DMS 273 (cell line): ENCODE measurements at regions not wholly inside any gene's neighbourhood (a gene's known extent, or its start where the extent isn't known, plus 50 kb on each side); places are given as distances from the start of the nearest gene placed in this dataset.

Source experiments
- DNase-seq: peaks from one replicate; lab custom pipeline; 2025; ENCODE audit not compliant: unreplicated experiment; lab: John Stamatoyannopoulos, UW

DNA sequence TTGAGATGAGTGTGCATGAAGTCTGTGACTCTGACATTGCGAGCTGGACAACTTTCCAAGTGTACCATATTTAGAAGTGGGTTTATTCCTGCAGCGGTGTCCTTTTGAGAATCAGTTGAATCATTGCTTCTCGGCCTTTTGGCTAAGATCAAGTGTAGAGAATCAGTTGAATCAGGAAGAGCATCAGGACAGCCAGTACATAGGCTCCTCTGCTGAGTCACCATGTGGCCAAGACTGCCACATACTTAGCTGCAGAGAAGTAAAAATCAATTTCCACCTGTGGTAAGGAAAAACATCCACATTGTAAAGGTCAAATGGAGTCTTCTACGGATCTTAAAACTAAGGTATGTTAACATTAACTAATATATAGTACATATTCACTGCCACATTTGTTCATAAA is 428.4 kb upstream of the MARCKS start:
- DNase-seq, result no peak

DNA sequence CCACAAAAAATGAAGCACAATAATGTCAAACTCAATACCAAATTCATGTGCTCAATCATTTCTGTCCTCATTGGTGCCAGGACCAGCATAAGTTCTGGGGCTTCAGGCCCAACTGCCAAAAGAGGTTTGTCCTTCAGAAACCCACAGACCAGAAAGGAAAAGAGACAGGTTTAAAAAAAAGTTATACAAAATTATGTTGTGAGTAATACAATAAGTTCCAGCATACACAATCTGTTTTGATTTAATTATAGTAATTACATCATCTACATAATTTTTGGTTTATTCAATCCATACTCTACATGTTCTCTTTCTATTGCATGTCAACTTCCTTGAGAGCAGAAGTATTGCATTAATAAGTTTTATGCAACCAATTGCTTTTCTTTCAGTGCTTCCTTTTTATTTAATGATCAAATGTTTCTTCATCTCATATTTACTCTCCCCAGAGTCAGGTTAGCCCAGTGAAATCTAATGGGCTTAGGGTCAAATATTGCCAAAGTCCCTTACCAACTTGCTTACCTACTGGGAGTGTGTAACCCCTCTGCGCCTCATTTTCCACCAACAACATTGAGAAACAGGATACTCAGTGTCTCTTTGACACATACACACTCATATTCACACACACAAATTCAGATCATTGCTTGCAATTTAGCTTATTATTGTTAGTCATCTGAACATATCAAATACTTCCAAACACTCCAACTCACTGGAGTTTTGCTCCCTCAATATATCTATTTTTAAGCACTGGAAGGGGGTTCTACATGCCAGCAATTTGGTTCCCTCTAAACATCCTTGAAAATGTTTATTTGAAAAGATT is 424.4 kb upstream of the MARCKS start:
- DNase-seq, result no peak

DNA sequence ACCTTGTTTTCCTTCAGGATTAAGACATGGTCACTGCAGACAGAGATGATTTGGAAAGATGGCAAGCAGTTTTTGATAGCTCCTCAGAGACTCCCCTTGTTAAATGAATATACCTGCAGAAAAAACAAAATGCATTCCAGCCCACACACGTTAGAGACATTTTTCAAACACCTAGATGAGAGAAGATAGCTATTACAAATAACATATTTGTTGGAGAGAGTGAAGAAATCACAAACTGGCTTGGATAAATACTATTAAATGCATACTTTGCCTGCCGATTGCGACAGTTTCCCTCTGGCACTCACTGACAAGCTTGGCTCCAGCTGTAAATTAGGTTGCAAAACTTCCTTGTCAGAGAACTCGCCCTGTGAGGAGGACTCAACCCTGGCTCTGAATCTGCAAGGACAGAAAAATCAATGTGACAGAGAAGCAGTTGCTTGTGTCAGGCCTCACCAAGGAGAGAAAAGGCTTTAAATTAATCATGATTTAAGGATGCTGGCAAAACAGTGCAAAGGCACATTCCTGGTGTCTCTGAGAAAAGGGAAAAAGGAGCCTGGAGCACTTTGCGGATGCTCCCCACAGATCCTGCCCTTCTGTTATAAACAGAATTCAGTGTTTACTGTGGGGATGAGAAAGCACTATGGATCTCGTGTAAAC is 423.7 kb upstream of the MARCKS start:
- no peak for DNase-seq

DNA sequence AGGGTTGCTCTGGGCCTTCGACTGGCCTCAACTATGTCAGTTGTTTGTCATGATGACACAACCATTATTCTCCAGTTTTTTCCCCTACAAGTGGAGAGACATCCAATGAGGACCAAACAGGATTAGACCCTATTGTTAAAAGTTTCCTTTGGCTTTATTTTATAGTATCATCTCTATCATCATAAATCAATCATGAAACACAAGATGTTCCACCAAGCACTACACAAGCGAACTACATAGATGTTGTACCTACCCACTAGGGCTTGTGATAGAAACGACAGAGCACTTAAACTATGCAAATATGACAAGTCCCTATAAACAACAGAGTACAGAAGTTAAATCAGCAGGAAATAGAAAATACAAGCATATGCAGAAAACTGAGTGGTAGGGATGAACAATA is 422.5 kb upstream of the MARCKS start:
- no peak for DNase-seq

DNA sequence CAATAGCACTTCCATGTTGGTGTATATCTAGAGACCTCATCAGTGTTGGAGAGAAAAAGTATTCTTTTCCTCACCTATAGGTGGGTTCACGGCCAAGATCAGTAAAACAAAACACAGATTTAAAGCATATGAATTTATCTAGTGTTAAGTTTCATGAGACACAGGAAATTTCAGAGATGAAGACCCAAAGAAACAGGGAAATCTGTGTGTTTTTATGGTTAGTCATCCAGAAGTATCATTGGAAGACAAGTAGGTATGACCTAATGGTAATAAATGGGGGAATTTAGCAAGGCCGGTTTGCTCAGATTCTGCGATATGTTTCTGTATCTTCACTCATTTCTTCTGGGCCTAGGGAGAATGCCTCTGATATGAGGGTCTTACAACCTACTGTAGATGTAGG is 419.6 kb upstream of the MARCKS start:
- no peak for DNase-seq

DNA sequence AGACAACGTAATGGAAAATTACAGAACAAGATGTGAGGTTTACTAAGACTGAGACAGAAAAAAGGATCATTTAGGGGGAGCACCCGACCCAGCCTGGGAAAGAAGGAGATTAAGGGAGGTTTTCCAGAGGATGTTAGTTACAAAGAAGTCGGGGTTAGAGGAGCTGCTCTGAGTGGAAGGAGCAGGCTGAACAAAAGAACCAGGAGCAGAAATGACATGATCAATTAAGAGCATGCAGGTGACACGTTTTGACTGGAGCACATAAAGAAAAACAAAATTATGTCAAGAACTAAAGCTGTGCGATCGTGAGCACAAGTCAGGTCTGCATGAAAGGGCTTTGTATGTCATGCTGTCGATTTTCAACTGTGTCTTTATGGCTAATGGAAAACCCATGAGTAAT is 417.3 kb upstream of the MARCKS start:
- DNase-seq, result no peak

DNA sequence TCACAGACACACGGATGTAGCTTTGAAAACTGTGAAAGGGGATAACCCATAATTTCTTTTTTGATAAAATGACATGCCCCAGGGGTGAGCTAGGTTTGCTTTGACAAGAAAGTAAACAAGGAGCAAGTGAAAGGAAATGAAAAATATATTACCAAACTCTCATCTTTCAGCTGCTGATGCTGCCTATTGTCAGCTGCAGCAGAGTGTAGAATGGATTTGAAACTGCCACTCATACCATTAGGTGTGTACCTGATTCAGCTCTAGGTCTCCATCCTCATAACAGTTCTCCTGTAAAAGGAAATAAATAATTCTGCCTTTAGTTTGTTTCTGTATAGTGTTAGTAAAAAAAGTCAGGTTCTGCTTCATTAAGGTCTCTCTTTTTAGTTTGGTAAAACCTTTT is 415.1 kb upstream of the MARCKS start:
- no peak for DNase-seq

DNA sequence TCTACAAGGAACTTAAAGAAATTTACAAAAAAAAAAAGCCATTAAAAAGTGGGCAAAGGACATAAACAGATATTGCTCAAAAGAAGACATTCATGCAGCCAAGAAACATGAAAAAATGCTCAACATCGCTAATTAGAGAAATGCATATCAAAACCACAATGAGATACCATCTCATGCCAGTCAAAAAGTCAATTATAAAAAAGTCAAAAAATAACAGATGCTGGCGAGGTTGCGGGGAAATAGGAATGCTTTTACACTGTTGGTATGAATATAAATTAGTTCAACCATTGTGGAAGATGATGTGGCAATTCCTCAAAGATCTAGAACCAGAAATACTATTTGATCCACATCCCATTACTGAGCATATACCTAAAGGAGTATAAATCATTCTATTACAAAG is 411.9 kb upstream of the MARCKS start:
- no peak for DNase-seq

DNA sequence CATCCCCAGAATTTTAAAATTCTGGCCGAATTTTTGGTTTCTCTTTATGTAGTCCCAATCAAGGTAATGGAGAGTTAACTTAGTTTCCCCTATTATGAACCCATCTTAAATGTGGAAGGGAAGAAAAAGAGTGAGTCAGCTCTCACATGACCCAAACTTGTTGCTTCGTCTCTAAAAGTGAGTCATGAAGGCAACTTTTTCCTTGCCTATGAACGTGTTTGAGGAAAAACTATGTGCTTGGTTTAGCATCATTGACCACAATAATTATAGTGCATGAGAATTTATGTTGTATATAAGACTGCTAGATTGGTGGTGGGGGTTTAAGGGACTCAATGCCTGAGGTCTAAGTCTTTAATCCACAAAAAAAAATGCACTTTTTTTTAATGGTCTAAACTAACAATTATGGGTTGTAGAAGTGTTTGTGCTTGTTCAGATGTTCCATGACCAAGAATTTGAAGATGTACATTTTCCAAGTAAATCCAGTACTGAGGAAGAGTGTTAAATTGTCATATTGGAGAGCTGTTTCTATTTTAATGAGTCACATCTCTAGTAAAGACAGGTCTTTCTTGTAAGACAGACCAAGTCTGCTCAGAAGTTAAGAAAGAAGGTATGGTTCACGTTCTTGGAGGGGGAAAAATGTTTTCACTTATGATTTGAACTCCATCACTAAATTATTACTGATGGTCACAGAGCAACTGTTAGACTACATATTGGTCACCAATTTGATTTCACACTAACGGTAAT is 409.9 kb upstream of the MARCKS start:
- DNase-seq, result no peak

DNA sequence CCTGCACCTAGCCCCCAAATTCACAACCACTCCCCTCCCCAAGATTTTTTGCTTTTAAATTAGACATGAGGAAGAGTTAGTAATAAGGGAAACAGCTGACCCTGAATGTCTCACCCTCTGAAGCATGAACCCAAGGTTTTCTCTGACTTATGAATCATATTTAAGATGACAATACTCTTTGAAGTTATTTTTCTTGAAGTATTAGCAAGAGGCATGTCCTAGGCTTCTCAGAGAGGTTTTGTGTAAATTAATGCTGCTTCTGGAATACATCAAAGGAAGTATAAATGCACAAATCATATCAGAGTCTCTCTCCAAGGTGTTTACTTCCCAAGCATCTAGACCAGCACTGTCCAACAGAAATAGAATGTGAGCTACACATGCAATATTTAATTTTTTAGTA is 408.1 kb upstream of the MARCKS start:
- DNase-seq, result no peak

DNA sequence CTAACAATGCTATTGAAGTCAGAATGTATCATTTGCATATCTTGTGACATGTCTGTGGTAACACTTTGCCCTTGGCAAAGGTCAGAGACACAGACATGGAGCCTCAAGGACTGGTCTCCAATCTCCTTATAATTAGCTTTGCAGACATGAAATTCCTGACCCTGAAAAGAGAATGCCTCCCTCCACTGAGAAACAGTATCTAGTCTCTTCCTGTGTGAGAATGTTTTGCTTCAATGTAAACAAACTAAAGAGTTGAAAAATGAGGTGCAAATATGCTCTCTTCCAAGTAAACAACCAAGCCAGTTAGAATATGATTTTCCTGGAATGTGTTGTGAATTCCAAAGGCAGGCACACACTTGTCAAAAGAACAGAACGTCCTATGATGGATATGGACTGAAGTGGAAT is 407.1 kb upstream of the MARCKS start:
- DNase-seq, result no peak

DNA sequence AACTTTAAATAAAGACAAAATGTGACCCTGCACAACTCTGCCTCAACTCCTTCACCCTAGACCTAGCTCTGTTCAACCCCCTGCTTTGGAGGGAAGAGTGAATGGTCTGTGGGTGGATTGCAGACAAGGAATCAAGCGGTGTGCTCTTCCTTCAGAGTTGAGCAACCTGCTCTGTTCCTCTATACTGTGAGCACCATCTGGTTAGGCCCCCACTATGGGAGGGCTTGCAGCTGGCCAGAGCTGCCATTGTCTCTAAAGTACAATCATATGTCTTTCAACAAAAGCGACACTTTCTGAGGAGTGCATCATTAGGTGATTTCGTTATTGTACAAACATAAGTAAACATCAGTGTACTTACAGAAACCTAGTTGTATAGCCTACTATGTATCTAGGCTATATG is 406.1 kb upstream of the MARCKS start:
- peak; percentile 4 for DNase-seq

DNA sequence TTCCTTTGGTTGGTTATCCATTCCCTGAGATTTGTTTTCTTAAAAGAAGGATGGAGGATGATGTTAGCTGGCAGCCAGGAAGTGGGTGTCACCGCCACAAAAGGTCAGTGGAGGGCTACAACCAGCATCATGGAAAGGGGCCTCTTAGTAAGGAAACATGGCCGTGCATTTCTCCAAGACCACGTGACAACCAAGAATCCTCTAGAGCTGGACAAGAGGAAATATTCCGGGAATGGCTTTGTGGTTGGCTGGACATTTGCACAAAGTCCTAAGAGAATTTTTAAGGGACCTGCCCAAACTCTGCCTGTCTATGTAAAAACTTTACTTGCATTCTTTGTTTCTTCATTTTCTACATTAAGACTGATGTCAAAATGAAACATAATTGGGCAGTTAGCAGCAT is 399.9 kb upstream of the MARCKS start:
- DNase-seq, result no peak

DNA sequence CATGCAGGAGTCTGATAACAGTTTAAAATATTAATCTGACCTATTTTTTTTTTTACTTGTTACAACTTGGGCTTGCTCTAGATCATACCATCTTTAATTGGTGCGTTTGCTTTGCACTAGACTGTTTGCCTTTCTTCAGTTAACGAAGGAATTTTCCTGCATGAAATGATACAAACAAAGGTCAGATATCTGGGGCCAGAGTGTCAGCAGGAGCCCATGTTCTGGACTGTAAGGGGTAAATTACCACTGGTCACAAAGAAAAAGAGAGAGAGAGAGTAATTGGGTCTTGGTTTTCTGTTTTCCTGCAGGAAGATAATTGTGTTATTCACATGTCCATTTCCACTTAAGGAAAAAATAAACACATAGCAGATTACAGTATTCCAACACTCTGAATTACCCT is 399.4 kb upstream of the MARCKS start:
- DNase-seq, result no peak

DNA sequence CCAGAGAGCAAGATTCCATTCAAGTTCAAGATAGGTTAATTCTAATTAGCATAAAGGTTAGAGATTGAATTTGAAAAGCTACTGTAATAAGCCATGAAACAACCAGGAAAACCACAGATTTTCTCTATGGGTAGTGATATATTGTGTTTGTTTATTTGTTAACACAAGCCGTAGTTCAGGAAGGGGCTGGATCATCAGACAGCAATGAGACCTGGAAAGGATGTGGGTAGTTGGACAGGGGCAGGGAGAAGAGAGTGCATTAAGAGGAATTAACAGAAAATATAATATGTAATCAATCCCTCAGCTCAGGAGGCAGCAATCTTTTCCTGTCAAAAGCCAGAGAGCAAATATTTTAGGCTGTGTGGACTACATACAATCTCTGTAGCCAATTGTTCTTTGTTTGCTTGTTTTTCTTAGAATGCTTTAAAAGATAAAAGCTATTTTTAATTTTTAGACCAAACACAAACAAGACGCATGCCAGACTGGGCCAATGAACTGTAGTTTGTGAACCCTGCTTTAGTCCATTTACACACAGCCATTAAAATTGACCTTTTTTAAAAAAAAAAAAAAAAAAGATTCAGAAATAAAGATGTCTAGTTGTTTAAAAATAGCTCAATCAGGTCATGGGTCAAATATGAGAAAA is 398.7 kb upstream of the MARCKS start:
- no peak for DNase-seq

DNA sequence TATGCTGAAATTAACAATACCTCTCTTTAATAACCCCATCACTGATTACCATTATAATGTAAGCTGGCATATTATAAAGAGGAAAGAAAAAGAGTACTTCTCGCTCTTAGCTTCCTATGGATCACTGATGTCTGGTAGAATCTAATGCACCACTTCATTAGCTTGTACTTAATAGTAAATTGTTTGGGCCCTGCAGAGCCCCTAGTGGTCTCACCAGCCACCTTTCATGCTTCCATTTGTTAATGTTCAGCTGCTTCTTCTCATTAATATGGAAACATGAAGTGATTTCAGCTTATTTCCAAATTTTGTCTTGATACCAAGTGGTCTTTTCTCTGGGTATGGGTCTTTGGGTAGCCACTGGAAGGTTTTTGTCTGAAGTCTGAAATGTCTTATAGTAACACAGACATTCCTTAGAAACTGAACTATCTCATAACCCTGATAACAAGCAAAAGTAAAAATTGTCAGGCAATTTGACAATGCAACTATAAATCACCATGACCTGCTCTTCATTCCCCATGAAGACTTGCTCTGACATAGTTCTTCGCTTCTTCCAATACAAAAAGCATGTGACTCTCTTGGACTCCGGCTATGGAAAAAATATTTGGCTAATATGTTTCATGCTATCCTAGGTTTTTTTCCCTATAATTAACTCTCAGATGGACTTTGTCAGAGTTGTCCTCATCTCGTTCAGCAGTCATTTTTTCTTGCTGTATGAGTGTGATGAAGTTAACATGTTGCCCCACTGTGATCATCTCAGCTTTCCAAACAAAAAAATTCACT is 395.8 kb upstream of the MARCKS start:
- peak; percentile 42 for DNase-seq

DNA sequence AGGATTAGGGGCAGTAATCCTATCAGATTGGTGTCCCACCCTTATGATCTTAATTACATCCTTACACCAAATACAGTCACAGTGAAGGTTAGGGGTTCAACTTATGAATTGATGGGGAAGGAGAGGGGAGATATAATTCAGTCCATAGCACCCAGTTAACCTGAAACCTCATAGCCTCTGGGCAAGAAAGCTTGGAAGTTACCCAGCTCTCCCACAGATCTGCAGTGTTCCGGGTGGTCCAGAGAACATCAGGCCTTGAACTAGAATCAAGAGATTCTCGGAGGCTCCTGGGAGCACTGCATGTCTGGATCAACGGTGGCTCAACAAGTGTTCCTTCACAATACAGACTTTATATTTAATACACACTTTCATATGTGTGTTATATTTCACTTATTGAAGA is 392.6 kb upstream of the MARCKS start:
- DNase-seq, result no peak

DNA sequence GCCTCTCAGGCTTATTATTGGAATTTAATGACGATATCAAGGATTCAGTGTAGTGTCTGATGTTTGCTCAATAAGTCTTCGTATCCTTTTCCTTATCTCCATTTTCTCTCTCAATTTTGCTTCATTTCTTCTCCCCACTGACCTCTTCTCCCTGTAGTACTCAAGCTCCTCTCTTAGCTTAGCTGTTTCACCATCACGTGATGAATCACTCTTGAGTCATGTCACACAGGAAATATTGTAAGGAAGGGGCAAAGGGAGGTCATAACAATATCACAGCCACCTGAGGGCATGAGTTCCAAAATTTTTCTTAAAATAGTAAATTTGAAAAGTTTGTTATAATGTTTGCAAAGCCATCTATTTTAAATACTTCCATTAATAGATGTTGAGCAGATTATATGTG is 392.2 kb upstream of the MARCKS start:
- no peak for DNase-seq

DNA sequence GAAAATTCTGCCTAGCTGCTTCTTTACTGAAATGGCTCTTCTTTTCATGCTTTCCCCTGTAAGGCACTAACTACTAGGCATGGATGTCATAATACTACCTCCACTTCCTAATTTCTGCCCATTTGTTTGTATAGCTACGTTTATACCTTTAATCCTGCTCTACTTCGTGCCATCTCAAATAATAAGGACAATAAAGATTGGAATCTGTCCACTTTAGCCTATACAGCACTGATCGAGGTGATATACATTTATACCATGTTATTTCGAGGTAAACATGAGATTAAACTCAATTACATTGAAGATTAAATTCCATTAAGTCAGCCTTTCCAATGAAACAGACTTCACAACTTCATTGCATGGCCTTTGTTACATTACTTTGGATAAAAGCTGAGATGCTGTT is 390.6 kb upstream of the MARCKS start:
- no peak for DNase-seq

DNA sequence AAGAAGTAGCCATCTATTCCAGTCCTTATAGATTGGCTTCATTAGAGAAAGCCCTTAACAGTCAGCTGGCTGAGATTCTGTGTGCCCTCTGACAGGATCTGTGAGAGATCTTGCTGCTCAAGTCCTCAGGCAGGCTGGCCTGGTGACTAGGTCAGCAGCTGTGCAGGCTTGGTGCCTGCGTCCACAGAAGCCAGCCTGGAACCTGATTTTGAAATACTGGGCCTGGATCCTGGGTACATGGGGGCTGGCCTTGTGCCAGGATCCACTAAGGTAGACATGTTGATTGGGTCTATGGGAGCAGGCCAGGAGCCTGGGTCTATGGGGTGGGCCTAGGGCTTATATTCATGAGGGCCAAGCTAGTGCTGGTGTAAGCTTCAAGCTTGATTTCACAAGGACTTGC is 381.8 kb upstream of the MARCKS start:
- DNase-seq, result no peak
